Panc1 (cell line): ENCODE measurements at regions not wholly inside any gene's neighbourhood (a gene's known extent, or its start where the extent isn't known, plus 50 kb on each side); places are given as distances from the start of the nearest gene placed in this dataset.

ENCODE experiments used
- CTCF ChIP-seq: fragments of 450-650 bp; IDR thresholded peaks from 2 replicates; pipeline ENCODE4 v1.5.1; 2017; ENCODE audit warnings: mild to moderate bottlenecking
- POLR2AphosphoS5 ChIP-seq: IDR thresholded peaks from 2 replicates; pipeline ENCODE4 v1.6.1; 2012; ENCODE audit warnings: mild to moderate bottlenecking, low read depth, low read length, moderate library complexity
- TF ChIP-seq, protein P1 (sequence below), 2 experiments: IDR thresholded peaks; 2 replicates each; pipeline ENCODE4 v1.6.1; 2011 to 2012; ENCODE audit warnings: low read depth in 2 of 2, control low read depth in 1 of 2, low read length in 1 of 2, mild to moderate bottlenecking in 1 of 2, moderate library complexity in 1 of 2; ENCODE audit not compliant: insufficient read depth in 1 of 2

GRCh38 chr4:155468282-155468681, 91.5 kb upstream of the MAP9 start:
- TF ChIP-seq CTCF (no peak), POLR2AphosphoS5 (no peak)
- TF ChIP-seq, protein P1, sequence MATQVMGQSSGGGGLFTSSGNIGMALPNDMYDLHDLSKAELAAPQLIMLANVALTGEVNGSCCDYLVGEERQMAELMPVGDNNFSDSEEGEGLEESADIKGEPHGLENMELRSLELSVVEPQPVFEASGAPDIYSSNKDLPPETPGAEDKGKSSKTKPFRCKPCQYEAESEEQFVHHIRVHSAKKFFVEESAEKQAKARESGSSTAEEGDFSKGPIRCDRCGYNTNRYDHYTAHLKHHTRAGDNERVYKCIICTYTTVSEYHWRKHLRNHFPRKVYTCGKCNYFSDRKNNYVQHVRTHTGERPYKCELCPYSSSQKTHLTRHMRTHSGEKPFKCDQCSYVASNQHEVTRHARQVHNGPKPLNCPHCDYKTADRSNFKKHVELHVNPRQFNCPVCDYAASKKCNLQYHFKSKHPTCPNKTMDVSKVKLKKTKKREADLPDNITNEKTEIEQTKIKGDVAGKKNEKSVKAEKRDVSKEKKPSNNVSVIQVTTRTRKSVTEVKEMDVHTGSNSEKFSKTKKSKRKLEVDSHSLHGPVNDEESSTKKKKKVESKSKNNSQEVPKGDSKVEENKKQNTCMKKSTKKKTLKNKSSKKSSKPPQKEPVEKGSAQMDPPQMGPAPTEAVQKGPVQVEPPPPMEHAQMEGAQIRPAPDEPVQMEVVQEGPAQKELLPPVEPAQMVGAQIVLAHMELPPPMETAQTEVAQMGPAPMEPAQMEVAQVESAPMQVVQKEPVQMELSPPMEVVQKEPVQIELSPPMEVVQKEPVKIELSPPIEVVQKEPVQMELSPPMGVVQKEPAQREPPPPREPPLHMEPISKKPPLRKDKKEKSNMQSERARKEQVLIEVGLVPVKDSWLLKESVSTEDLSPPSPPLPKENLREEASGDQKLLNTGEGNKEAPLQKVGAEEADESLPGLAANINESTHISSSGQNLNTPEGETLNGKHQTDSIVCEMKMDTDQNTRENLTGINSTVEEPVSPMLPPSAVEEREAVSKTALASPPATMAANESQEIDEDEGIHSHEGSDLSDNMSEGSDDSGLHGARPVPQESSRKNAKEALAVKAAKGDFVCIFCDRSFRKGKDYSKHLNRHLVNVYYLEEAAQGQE (IDR thresholded peaks at IDR 0.05; ENCODE audit: insufficient read depth in 1 of 2, low read depth in 2 of 2, low read length in 1 of 2) = no peak
